Pancreas (tissue), 10 donors: ENCODE measurements at regions not wholly inside any gene's neighbourhood (a gene's known extent, or its start where the extent isn't known, plus 50 kb on each side); places are given as distances from the start of the nearest gene placed in this dataset.

ENCODE experiments used
- ATAC-seq, 4 donors: fragments of 200-7000 bp; cut with Tn5 transposase; one replicate each; pipeline versions ENCODE4 v1.8.0 to v1.9.1; 2020; ENCODE audit warnings: mild to moderate bottlenecking in 4 of 4, moderate library complexity in 4 of 4
- DNase-seq, 6 donors: peaks; one replicate each; pipeline ENCODE4 v3.0.0-alpha.2; 2020
- FAIRE-seq: peaks from 2 replicates; lab custom pipeline; 2012; peaks lifted over from hg19 to GRCh38; lab: Jason Lieb, UNC
- H3K27ac ChIP-seq, 4 donors: fragments of 200-600 bp; sonication (generic); 1 replicate in 3 of 4; 2 replicates in 1 of 4; pipeline versions ENCODE4 v1.5.0 to v1.8.0; 2020
- H3K27me3 ChIP-seq, 4 donors: fragments of 200-600 bp; one replicate each; pipeline ENCODE4 v1.8.0; 2021
- H3K36me3 ChIP-seq, 3 donors: fragments of 200-600 bp; sonication (generic) in 1 of 3; one replicate each; pipeline versions ENCODE4 v1.5.0 to v1.8.0; 2020 to 2021
- H3K4me1 ChIP-seq, 3 donors: fragments of 200-600 bp; one replicate each; pipeline ENCODE4 v1.8.0; 2021
- H3K4me3 ChIP-seq, 4 donors: fragments of 200-600 bp; sonication (generic) in 2 of 4; one replicate each; pipeline versions ENCODE4 v1.5.0 to v1.8.0; 2020 to 2021
- H3K9me3 ChIP-seq, 4 donors: fragments of 200-600 bp; one replicate each; pipeline ENCODE4 v1.8.0; 2021
- CTCF ChIP-seq, 4 donors: fragments of 200-600 bp; sonication (generic) in 3 of 4; IDR thresholded peaks; one replicate each; pipeline versions ENCODE4 v1.5.0 to v1.8.0; 2021; ENCODE audit warnings: antibody characterized with exemption in 4 of 4
- WGBS, 2 donors: extraction: QIAGEN DNeasy Blood & Tissue Kit; methylation state at CpG; one replicate each; pipeline ENCODE4 v1.1.7; 2013; 5-methylcytosine and 5-hydroxymethylcytosine counted together
- intact Hi-C, 3 donors: fragments of 100-400 bp; cut with DNase I; formaldehyde crosslinking; loops; one replicate each; pipeline versions ENCODE4 v1.11.1 to v1.14.2; 2022
- donor health status: healthy with polysubstance abuse.
- donor health status: DM: no; HTN: no; CAD: no; lungs with moderate emphysema.
- donor health status: DM: no; HTN: no; CAD: no.
- donor health status: control.
- donor health status: control.
- donor health status: Bipolar disorder and iron deficiency.
- donor health status: DM: yes; HTN: yes; CAD: no.
- donor health status: DM: no; HTN: no; CAD: no.
- donor health status: DM: no; HTN: no; CAD: no.
- donor health status: DM: yes; HTN: yes; CAD: no.

GRCh38 chr16:60907645-60908044 is 1128.6 kb downstream of the CDH8 start:
- 41 to 57% methylated on average over 4 of the region's 4 CpGs for WGBS, 2 donors
- Histone ChIP-seq H3K27ac (no peak overlapping the region), H3K36me3 (no peaks in the 10 kb centered on the region), H3K9me3 (no peaks in the 10 kb centered on the region), H3K4me3 (no peak overlapping the region), H3K4me1 (no peaks in the 10 kb centered on the region), H3K27me3 (no peaks in the 10 kb centered on the region)
- DNase-seq (no peak), FAIRE-seq (no peak), ATAC-seq (no peak)
- intact Hi-C loops: no loop called here
- no peak for TF ChIP-seq CTCF (IDR thresholded peaks at IDR 0.05)

- Histone ChIP-seq H3K36me3 (no peaks in the 10 kb centered on the region), H3K27me3 (no peaks in the 10 kb centered on the region), H3K4me1 (no peaks in the 10 kb centered on the region), H3K9me3 (no peaks in the 10 kb centered on the region), H3K4me3 (no peak overlapping the region), H3K27ac (no peak overlapping the region)
- DNase-seq: no peak
- no peak for FAIRE-seq
- ATAC-seq: no peak
- intact Hi-C loops: no loop called here
- no peak for TF ChIP-seq CTCF (IDR thresholded peaks at IDR 0.05)
- 39 to 47% methylated on average over 4 of the region's 4 CpGs for WGBS, 2 donors
Measured at GRCh38 chr16:60905811-60906210, 1130.4 kb downstream of the CDH8 start.

- Histone ChIP-seq H3K27ac (no peak overlapping the region), H3K27me3 (no peaks in the 10 kb centered on the region), H3K9me3 (no peaks in the 10 kb centered on the region), H3K36me3 (no peaks in the 10 kb centered on the region), H3K4me1 (no peaks in the 10 kb centered on the region), H3K4me3 (no peak overlapping the region)
- TF ChIP-seq CTCF (IDR thresholded peaks at IDR 0.05): no peak
- 71 to 74% methylated on average over 4 of the region's 4 CpGs for WGBS, 2 donors
- no peak for ATAC-seq
- intact Hi-C loops: no loop called here
- no peak for DNase-seq
- no peak for FAIRE-seq
Measured at GRCh38 chr16:60902114-60902513, 1134.1 kb downstream of the CDH8 start.

GRCh38 chr16:60882816-60883215 is 1153.4 kb downstream of the CDH8 start:
- no peak for DNase-seq
- intact Hi-C loops: no loop called here

GRCh38 chr16:60852635-60853034 is 1183.6 kb downstream of the CDH8 start:
- Histone ChIP-seq H3K27ac (no peak overlapping the region), H3K4me3 (no peak overlapping the region), H3K9me3 (no peaks in the 10 kb centered on the region), H3K4me1 (no peaks in the 10 kb centered on the region), H3K27me3 (no peaks in the 10 kb centered on the region), H3K36me3 (no peaks in the 10 kb centered on the region)
- no peak for ATAC-seq
- no peak for TF ChIP-seq CTCF (IDR thresholded peaks at IDR 0.05)
- intact Hi-C loops: no loop called here
- no peak for DNase-seq
- 44 to 54% methylated on average over 3 of the region's 3 CpGs for WGBS, 2 donors
- FAIRE-seq: no peak

More at GRCh38 chr16:60882816-60883215, 1153.4 kb downstream of the CDH8 start:
- Histone ChIP-seq H3K4me3 (no peak overlapping the region), H3K36me3 (no peaks in the 10 kb centered on the region), H3K27me3 (no peaks in the 10 kb centered on the region), H3K27ac (no peak overlapping the region), H3K9me3 (no peaks in the 10 kb centered on the region), H3K4me1 (no peaks in the 10 kb centered on the region)
- TF ChIP-seq CTCF (IDR thresholded peaks at IDR 0.05): no peak
- ATAC-seq: no peak
- no peak for FAIRE-seq
- WGBS, 2 donors: 23 to 52% methylated on average over 2 of the region's 2 CpGs
